HG03280 (cell line): ENCODE measurements at regions not wholly inside any gene's neighbourhood (a gene's known extent, or its start where the extent isn't known, plus 50 kb on each side); places are given as distances from the start of the nearest gene placed in this dataset.
"Not testable (repeated sequence)": the region's sequence is repeated elsewhere in the genome, so short reads cannot be mapped to it uniquely, and the experiment has no call there.

Experiments
- ATAC-seq: cut with Tn5 transposase; IDR thresholded peaks from one replicate; pipeline ENCODE4 v1.9.1; 2021; ENCODE audit warnings: mild to moderate bottlenecking, moderate library complexity; ENCODE audit not compliant: unreplicated experiment

GRCh38 chr2:31736695-31737454 lies 156.1 kb upstream of the SRD5A2 start:
- ATAC-seq = no peak

DNA sequence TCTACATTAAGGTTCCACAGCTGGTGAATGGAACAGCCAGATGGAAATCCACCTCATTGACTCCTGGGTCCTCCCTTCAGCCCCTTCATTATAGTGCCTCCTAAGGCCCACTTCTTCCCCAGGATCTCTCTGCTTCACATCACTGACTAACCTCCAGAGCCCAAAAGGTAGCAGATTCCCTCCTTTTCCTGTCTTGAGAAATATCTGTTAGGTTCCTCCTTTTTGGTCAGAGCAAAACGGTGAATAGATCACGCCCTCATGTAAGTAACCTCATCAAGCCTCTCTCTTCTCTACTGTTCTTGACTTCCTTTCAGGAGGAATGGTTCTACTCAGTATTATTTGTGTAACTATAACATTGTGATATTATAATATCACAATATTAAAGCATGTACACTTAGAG lies 155.0 kb upstream of the SRD5A2 start:
- no peak for ATAC-seq

GRCh38 chr2:31729442-31730092 lies 148.8 kb upstream of the SRD5A2 start:
- ATAC-seq = no peak

DNA sequence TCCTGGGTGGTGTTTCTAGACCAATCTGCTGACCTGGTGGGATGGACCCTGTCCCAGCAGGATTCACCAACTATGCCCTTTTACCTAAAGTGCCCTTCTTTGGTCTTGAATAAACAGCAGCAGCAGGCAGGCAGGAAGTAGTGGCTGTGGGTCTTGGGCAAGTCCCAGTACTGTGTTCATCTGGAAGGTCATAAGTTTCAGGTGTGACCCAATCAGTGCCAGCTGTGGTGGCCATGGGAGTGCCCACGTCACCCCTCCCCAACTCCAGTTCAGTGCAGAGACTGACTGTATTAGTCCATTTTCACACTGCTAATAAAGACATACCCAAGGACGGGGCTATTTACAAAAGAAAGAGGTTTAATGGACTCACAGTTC lies 148.3 kb upstream of the SRD5A2 start:
- no peak for ATAC-seq

DNA sequence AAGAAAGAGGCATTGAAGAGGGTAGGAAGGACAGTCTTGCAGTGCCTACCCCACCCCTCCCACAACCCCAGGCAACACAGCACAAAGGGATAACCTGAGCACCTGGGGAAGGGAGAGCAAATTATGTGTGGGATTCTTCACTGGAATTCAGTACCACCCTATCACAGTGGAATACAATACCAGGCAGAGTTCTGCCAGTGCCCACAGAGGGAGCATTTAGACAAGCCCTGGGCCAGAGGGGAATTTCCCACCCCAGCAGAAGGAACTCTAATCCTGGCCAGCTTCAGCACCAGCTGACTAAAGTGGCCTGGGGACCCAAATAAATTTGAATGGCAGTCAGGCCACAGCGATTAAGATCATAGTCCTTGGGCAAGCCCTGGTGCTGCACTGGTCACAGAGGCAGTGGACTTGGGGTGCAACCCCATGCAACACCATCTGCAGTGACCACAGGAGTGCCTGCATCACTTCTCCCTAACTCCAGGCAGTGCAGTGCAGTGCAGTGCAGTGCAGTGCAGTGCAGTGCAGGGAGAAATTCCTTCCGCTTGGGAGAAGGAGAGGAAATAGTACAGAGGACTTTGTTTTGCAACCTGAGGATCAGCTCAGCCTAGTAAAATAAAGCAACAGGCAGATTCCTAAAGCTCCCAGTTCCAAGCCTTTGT lies 147.8 kb upstream of the SRD5A2 start:
- no peak for ATAC-seq

GRCh38 chr2:31726457-31726856 lies 145.7 kb upstream of the SRD5A2 start:
- ATAC-seq = no peak

- ATAC-seq = no peak
These were observed 144.7 kb upstream of the SRD5A2 start for GRCh38 chr2:31725444-31725843.

DNA sequence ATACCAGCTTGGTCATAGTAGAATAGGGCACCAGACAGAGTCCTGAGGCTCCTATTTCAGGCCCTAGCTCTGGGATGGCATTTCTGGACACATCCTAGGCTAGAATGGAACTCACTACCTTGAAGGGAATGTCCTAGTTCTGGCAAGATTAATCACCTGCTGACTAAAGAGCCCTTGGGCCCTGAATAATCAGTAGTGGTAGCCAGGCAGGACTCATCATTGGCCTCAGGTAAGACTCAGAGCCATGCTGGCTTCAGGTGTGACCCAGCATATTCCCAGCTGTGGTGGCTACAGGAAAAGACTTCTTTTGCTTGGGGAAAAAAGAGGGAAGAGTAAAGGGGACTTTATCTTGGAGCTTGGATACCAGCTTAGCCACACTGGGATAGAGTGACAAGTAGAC lies 131.0 kb upstream of the SRD5A2 start:
- no peak for ATAC-seq

DNA sequence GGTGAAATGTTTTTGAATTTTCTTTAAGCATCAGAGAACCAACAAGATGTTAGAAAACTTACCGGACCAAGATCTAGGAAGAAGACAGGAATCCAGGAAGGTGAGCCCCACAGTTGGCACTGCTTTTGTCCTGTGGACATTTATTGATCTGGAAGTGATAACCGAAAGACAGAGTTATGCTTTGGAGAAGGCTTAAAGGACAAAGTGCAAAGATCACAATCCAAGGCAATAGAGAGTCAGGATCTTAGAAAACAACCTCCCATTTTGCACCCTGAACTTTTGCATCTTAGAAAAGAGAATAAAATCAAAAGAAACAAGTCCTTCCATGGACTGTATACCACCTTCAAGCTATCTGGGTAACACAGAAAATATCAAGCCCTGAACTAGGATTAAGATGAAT lies 129.4 kb upstream of the SRD5A2 start:
- no peak for ATAC-seq

DNA sequence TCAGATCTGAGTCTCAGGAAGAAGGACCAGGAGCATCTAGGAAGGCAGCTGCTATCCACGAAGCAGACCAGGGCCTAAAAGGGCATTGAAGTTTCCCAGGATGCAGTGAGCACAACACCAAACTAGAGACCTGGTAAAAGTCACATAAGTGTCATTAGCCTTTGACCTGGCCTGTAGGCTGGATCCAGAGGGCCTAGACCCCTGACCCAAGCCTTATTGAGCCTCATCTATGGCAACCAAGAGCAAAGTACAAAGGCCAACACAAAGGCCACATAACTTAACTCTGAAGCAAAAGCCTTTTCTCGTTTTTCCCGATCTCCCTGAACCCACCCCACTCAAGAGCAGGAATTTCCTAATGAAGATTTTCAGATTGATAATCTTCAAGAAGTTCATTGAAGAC lies 127.3 kb upstream of the SRD5A2 start:
- no peak for ATAC-seq

DNA sequence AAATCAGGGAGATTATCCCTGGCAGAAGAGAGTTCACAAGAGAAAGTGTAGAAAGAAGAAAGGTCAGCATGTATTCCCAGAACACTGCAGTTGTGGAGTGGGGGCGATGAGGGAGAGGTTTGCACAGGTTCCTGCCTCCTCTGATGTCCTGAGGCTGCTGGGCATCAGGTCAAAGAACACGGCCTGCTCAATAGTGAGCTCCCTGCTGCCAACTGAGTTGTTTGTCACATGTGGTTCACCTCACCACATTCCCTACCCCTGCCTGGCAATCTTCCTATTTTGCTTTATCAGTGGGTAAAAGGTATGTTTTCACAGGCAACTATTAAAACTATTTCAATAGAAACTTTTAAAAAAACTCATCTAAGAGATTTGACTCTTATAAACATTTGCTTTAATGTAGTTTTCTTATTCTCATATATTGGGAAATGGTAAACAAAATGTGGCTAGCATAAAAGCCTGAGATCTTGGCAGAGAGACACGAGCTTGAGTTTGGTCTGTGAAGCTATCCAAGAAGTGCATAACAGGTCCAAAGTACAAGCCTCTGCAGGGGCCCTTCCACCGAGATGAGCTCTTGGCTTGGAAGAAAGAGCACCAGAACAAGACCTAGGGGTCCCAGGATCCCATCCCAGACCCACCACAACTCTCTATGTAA lies 123.9 kb upstream of the SRD5A2 start:
- ATAC-seq = no peak

DNA sequence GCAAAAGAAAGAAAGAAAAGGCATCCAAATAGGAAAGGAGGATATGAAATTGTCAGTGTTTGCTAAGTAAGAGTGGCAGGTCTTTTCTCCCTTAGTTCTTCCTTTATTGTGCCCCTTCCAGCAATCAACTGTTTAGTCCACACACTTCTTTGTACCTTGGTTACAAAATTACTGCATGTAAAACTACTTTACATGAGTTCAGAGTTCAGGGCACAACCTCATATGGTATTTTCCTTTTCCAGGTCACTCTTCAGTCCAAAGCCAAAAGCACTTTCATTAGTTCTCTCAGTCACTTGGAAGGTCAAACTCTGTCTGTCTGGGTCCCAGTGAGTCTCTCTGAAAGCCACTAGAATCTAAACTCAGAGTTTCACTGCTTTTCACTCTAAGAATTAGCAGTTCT lies 122.5 kb upstream of the SRD5A2 start:
- ATAC-seq = no peak

GRCh38 chr2:31698722-31699121 lies 118.0 kb upstream of the SRD5A2 start:
- ATAC-seq = no peak

DNA sequence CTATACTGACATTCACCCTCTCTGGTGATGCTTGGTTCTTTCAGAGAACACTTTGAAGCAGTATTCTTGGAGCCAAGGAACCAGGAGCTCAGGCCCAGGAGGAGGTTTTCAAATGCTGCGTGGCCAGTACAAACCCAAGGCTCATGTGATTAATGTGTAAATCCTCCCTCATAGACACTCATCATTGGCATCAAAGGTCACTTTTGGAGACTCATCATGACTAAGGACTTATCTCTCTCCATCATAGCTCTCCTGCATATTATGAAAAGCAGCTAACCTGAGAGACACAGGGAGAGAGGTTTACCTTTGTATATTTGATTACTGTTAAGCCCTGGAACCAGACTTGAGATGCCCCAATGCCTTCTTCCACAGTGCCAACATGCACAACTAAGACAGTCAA lies 115.3 kb upstream of the SRD5A2 start:
- no peak for ATAC-seq

DNA sequence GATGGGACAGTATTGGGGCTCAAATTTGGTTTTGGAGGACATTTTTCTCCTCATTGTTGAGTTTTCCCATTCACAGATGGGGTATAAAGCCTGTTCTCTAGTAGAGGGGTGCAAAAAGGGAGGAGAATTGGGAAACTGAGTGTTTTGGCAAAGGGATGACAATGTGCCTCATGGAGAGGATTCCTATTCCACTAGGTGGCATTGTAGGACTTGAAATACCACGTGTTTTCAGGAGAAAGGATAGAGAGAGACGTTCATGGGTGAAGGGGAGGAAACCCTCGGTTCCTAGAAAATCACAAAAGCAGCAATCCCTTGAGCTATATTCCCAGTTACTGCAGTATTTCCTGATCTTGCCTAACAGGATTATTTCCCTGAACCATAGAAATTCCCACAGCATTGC lies 113.7 kb upstream of the SRD5A2 start:
- ATAC-seq = no peak

DNA sequence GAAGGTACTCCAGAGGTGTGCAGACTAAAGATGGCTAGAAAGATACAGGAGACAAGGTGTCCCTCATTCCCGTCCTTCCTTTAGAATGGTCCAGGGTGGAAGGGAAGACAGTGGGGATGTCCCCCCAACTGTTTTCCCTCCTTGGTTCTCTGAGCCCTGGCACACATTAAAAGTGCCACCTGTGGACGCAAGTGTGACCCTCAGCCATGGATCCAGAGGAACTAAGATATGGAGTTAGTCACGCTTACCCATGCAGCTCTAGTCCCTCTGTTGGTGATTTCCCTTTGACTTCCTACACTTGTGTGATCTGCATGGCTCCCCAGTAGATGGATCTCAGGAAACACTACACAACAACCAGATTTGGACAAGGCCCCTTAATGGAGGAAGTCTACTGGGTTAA lies 113.1 kb upstream of the SRD5A2 start:
- no peak for ATAC-seq

DNA sequence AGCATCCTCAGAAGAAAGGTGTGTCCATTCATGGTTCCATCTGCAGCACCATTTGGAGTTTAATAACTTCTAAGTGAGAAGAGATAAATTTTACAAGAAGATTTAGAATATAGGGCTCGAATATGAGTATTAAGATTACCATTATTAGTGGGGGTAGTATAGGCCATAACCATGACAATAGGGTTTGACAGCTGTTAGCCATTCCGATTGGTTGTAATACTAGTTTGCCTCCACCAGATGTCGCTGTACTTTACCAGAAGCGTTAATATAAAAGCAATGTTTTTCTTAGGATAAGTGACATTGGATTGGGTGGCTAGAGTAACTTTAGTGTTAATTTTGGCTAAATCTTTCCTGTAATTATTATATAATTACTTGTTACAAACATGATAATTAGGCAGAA lies 107.5 kb upstream of the SRD5A2 start:
- ATAC-seq = no peak

- not testable (repeated sequence) for ATAC-seq
These were observed 102.8 kb upstream of the SRD5A2 start for GRCh38 chr2:31683506-31683905.

DNA sequence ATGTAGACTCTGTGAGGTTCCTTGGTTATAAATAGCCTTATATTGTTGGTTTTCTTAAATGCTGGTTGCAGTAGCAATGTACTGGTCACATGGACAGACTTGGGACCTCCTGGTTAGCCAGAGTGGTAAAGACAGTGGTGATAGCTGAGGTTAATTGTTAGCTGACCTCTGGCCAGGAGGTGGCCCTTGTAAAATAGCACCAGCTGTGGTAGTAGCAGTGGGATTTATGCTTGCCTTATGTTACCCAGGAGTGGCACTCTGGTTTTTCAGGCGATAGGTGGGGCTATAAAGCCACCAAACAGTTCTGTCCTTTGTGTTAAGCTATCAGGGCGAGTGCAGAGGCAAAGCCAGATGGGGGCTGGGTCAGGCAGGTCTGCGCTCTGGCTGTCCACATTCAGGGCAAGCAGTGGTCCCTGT lies 94.8 kb upstream of the SRD5A2 start:
- ATAC-seq = no peak

DNA sequence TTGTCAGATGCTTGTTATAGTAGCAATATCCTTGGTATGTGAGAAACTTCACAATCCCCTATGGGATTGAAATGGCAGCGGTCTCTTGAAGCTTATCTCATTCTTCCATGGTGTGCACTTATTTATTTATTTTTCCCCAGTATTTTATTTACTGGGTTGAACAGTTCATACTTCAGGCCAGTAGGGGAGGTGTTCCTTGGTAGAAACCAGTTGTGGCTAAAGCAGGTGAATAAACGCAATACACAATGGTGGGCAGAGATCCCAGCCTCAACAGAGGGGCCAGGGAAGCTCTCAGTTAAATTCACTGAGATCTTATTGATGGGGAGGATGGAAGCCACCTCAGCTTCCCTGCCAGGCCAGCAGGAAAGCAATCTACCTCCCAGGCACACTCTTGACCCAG lies 93.7 kb upstream of the SRD5A2 start:
- no peak for ATAC-seq

GRCh38 chr2:31666878-31667277 lies 86.1 kb upstream of the SRD5A2 start:
- no peak for ATAC-seq
